ENCODE measurements at regions not wholly inside any gene's neighbourhood (a gene's known extent, or its start where the extent isn't known, plus 50 kb on each side); places are given as distances from the start of the nearest gene placed in this dataset.

GRCh38 chr4:160485071-160485687 lies 1382.3 kb downstream of the RAPGEF2 start:
- no peak for TF ChIP-seq GATA3 (IDR thresholded peaks at IDR 0.05; ENCODE audit: low read depth, low read length)
- no peak for TF ChIP-seq GATA2 (IDR thresholded peaks at IDR 0.05; ENCODE audit: low read depth, low read length)
